Omental fat pad (tissue), 3 donors: ENCODE measurements at regions not wholly inside any gene's neighbourhood (a gene's known extent, or its start where the extent isn't known, plus 50 kb on each side); places are given as distances from the start of the nearest gene placed in this dataset.

ENCODE experiments used
- ATAC-seq: fragments of 150-250 bp; one replicate; pipeline ENCODE4 v1.9.1; 2016; ENCODE audit warnings: mild to moderate bottlenecking, moderate library complexity; ENCODE audit not compliant: low FRiP score
- DNase-seq: peaks from one replicate; pipeline ENCODE4 v3.0.0-alpha.2; 2019; ENCODE audit warnings: low spot score
- CTCF ChIP-seq, 3 donors: fragments of 450-650 bp; IDR thresholded peaks; one replicate each; pipeline ENCODE4 v1.5.1; 2016 to 2017; ENCODE audit warnings: antibody characterized with exemption in 3 of 3, mild to moderate bottlenecking in 3 of 3, moderate library complexity in 2 of 3

GRCh38 chr7:17062151-17063044, 180.6 kb upstream of the AGR3 start:
- DNase-seq (no peak), ATAC-seq (no peak)
- no peak for TF ChIP-seq CTCF (IDR thresholded peaks at IDR 0.05)

GRCh38 chr7:17063045-17063383, 181.2 kb upstream of the AGR3 start:
- no peak for TF ChIP-seq CTCF (IDR thresholded peaks at IDR 0.05)
- ATAC-seq: no peak

GRCh38 chr7:17067691-17068090, 185.9 kb upstream of the AGR3 start:
- no peak for ATAC-seq
- DNase-seq: no peak
- no peak for TF ChIP-seq CTCF (IDR thresholded peaks at IDR 0.05)

More at GRCh38 chr7:17063045-17063383, 181.2 kb upstream of the AGR3 start:
- no peak for DNase-seq

GRCh38 chr7:17069146-17069545, 187.4 kb upstream of the AGR3 start:
- DNase-seq: no peak
- no peak for ATAC-seq

GRCh38 chr7:17070231-17070708, 188.5 kb upstream of the AGR3 start:
- ATAC-seq: no peak
- no peak for TF ChIP-seq CTCF (IDR thresholded peaks at IDR 0.05)
- DNase-seq: no peak

More at GRCh38 chr7:17069146-17069545, 187.4 kb upstream of the AGR3 start:
- TF ChIP-seq CTCF (IDR thresholded peaks at IDR 0.05): no peak

- TF ChIP-seq CTCF (IDR thresholded peaks at IDR 0.05): no peak
- DNase-seq (no peak), ATAC-seq (no peak)
These were observed 190.1 kb upstream of the AGR3 start for GRCh38 chr7:17071866-17072265.
